ENCODE measurements at regions not wholly inside any gene's neighbourhood (a gene's known extent, or its start where the extent isn't known, plus 50 kb on each side); places are given as distances from the start of the nearest gene placed in this dataset.

GRCh38 chr11:87491381-87491780, 453.6 kb downstream of the TMEM135 start:
- H3K9me3 ChIP-seq (ENCODE audit: insufficient read depth, low read depth, low read length), result no peaks in the 10 kb centered on the region
- Mint-ChIP-seq H3K4me3 (ENCODE audit: unreplicated experiment) (no peak overlapping the region), H3K9me3 (ENCODE audit: unreplicated experiment) (peaks cover 4% of the 10 kb centered on the region), H3K36me3 (ENCODE audit: low read depth, unreplicated experiment) (no peaks in the 10 kb centered on the region), H3K27ac (ENCODE audit: unreplicated experiment) (no peak overlapping the region), H3K4me1 (ENCODE audit: low read depth, unreplicated experiment) (peaks cover 4% of the 10 kb centered on the region), H3K27me3 (ENCODE audit: low read depth, unreplicated experiment) (peaks cover 3% of the 10 kb centered on the region)
- H3K27ac ChIP-seq (ENCODE audit: low read depth, low read length), result no peak overlapping the region
- no peaks in the 10 kb centered on the region for H3K79me2 ChIP-seq (ENCODE audit: insufficient read depth, low read length)
- DNase-seq (ENCODE audit: low read depth) (no peak), FAIRE-seq (no peak)
- no peak for TF ChIP-seq EZH2 (IDR thresholded peaks at IDR 0.05; ENCODE audit: insufficient read depth, low read length)
- no peaks in the 10 kb centered on the region for H3K4me1 ChIP-seq (ENCODE audit: insufficient read depth, low read length)
- H3K27me3 ChIP-seq (ENCODE audit: insufficient read depth, low read length), result no peaks in the 10 kb centered on the region
- H3K36me3 ChIP-seq (ENCODE audit: insufficient read depth, low read length), result no peaks in the 10 kb centered on the region
- no peak overlapping the region for H3K4me3 ChIP-seq (ENCODE audit: insufficient read depth, low read depth, low read length)
- no peak overlapping the region for H3K9ac ChIP-seq (ENCODE audit: low read length)
- H2AFZ ChIP-seq (ENCODE audit: low read depth, low read length), result no peak overlapping the region
- H3K4me2 ChIP-seq (ENCODE audit: low read length), result no peak overlapping the region
- H4K20me1 ChIP-seq (ENCODE audit: insufficient read depth, low read length), result no peaks in the 10 kb centered on the region

- Histone ChIP-seq H3K4me2 (ENCODE audit: low read length) (no peak overlapping the region), H3K4me1 (ENCODE audit: insufficient read depth, low read length) (no peaks in the 10 kb centered on the region), H2AFZ (ENCODE audit: low read depth, low read length) (no peak overlapping the region), H3K9me3 (ENCODE audit: insufficient read depth, low read depth, low read length) (no peaks in the 10 kb centered on the region), H3K27ac (ENCODE audit: low read depth, low read length) (no peak overlapping the region), H3K9ac (ENCODE audit: low read length) (no peak overlapping the region), H3K27me3 (ENCODE audit: insufficient read depth, low read length) (no peaks in the 10 kb centered on the region), H4K20me1 (ENCODE audit: insufficient read depth, low read length) (no peaks in the 10 kb centered on the region), H3K79me2 (ENCODE audit: insufficient read depth, low read length) (no peaks in the 10 kb centered on the region), H3K4me3 (ENCODE audit: insufficient read depth, low read depth, low read length) (no peak overlapping the region), H3K36me3 (ENCODE audit: insufficient read depth, low read length) (no peaks in the 10 kb centered on the region)
- Mint-ChIP-seq H3K36me3 (ENCODE audit: low read depth, unreplicated experiment) (no peaks in the 10 kb centered on the region), H3K4me3 (ENCODE audit: unreplicated experiment) (no peak overlapping the region), H3K4me1 (ENCODE audit: low read depth, unreplicated experiment) (peaks cover 4% of the 10 kb centered on the region), H3K27me3 (ENCODE audit: low read depth, unreplicated experiment) (no peaks in the 10 kb centered on the region), H3K27ac (ENCODE audit: unreplicated experiment) (no peak overlapping the region), H3K9me3 (ENCODE audit: unreplicated experiment) (peaks cover 4% of the 10 kb centered on the region)
- TF ChIP-seq EZH2 (IDR thresholded peaks at IDR 0.05; ENCODE audit: insufficient read depth, low read length) (no peak), CTCF (IDR thresholded peaks at IDR 0.05; ENCODE audit: insufficient read depth, low read depth, low read length) (no peak)
- FAIRE-seq, result no peak
- DNase-seq (ENCODE audit: low read depth), result no peak
These were observed 452.9 kb downstream of the TMEM135 start for GRCh38 chr11:87490671-87491070.

- no peak overlapping the region for H3K4me2 ChIP-seq (ENCODE audit: low read length)
- no peaks in the 10 kb centered on the region for H3K9me3 ChIP-seq (ENCODE audit: insufficient read depth, low read depth, low read length)
- no peaks in the 10 kb centered on the region for H3K36me3 ChIP-seq (ENCODE audit: insufficient read depth, low read length)
- no peak for DNase-seq (ENCODE audit: low read depth)
- H3K27me3 ChIP-seq (ENCODE audit: insufficient read depth, low read length), result no peaks in the 10 kb centered on the region
- H3K27ac ChIP-seq (ENCODE audit: low read depth, low read length), result no peak overlapping the region
- no peak for TF ChIP-seq CTCF (IDR thresholded peaks at IDR 0.05; ENCODE audit: insufficient read depth, low read depth, low read length)
- TF ChIP-seq EZH2 (IDR thresholded peaks at IDR 0.05; ENCODE audit: insufficient read depth, low read length), result no peak
- Mint-ChIP-seq H3K36me3 (ENCODE audit: low read depth, unreplicated experiment) (no peaks in the 10 kb centered on the region), H3K9me3 (ENCODE audit: unreplicated experiment) (no peaks in the 10 kb centered on the region), H3K4me3 (ENCODE audit: unreplicated experiment) (no peak overlapping the region), H3K27me3 (ENCODE audit: low read depth, unreplicated experiment) (no peaks in the 10 kb centered on the region), H3K4me1 (ENCODE audit: low read depth, unreplicated experiment) (no peaks in the 10 kb centered on the region), H3K27ac (ENCODE audit: unreplicated experiment) (no peak overlapping the region)
- no peak overlapping the region for H3K4me3 ChIP-seq (ENCODE audit: insufficient read depth, low read depth, low read length)
- no peaks in the 10 kb centered on the region for H4K20me1 ChIP-seq (ENCODE audit: insufficient read depth, low read length)
- H2AFZ ChIP-seq (ENCODE audit: low read depth, low read length), result no peak overlapping the region
- H3K79me2 ChIP-seq (ENCODE audit: insufficient read depth, low read length), result no peaks in the 10 kb centered on the region
- no peak for FAIRE-seq
- no peak overlapping the region for H3K9ac ChIP-seq (ENCODE audit: low read length)
- no peaks in the 10 kb centered on the region for H3K4me1 ChIP-seq (ENCODE audit: insufficient read depth, low read length)
These were observed 446.8 kb downstream of the TMEM135 start for GRCh38 chr11:87484566-87484965.
